IPS-11a (cell line): ENCODE measurements at regions not wholly inside any gene's neighbourhood (a gene's known extent, or its start where the extent isn't known, plus 50 kb on each side); places are given as distances from the start of the nearest gene placed in this dataset.
"Not testable (repeated sequence)": the region's sequence is repeated elsewhere in the genome, so short reads cannot be mapped to it uniquely, and the experiment has no call there.

Experiments
- H3K4me3 ChIP-seq: one replicate; pipeline ENCODE4 v1.5.1; 2013; ENCODE audit warnings: low read depth, low read length, control low read depth

DNA sequence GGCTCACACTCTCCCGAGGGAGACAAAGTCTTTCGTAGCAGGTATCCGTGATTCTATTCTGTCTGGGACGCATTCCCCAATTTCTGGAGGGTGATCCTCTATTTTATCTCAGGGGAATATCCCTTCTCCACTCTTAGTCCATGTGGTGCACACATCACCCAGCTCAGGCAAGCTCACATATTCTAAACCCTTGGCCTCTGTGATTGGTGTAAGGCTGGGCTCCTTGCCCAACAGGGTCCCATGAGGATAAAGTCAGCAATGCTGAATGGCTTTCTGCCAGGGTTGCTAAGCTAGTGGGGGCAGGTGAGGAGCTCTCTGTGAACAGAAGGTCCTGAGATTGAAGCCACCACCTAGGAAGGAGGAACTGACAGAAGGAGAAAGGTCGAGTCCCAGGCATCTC lies 137.2 kb downstream of the CDH26 start:
- no peak overlapping the region for H3K4me3 ChIP-seq

DNA sequence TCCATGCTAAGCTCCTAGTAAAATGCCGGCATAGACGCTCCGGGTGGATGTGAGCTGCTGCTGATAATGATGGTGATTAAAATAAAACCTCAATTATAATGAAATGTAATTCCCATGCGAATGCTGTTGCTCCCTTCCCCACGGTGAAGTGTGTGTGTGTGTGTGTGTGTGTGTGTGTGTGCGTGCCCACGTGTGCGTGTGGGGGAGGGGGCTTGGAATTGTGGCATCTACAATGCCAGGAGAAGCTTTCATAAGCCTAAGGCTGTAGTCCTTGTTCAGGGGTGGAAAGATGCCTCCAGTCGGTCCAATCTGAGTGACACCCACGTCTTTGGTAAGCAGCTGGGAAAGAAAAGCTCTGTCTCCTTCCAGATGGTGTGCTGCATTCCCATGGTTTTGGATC lies 137.9 kb downstream of the CDH26 start:
- H3K4me3 ChIP-seq, result no peak overlapping the region

DNA sequence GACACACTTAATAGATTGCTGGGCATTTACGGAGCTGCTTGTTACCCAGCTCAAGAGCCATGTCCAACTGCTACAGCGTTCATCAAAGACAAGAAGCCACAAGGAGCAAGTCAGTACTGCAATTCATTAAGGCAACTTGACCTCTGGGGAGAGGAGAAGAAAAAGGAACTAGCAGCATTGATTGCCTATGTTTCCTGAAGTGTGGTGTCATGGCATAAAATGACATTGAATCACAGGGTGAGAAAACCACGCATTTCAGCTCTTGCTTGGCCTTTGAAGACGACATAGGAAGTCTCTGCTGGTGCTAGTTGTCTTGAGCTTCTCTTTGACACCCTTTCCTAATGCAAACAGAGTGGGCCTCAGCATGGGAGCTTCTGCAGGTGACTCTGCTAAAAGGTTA lies 139.1 kb downstream of the CDH26 start:
- no peak overlapping the region for H3K4me3 ChIP-seq

DNA sequence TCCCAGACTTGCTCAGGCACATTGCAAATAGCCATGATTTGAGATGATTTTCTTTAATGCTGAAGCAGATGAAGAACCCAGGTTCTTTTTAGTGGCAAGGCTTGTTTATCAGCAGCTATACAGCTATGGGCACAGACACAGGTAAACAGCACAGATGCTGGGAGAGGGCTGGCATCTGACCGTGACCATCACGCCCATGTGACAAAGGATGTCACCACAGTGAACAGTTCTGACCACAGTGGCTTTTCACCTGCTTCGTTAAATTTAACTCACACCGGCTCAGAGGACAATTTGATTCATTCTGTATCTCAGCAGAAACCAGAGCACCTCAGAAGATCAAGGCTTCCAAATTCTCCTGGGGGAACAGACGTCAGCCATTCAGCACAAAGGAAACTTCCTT lies 142.6 kb downstream of the CDH26 start:
- no peak overlapping the region for H3K4me3 ChIP-seq

DNA sequence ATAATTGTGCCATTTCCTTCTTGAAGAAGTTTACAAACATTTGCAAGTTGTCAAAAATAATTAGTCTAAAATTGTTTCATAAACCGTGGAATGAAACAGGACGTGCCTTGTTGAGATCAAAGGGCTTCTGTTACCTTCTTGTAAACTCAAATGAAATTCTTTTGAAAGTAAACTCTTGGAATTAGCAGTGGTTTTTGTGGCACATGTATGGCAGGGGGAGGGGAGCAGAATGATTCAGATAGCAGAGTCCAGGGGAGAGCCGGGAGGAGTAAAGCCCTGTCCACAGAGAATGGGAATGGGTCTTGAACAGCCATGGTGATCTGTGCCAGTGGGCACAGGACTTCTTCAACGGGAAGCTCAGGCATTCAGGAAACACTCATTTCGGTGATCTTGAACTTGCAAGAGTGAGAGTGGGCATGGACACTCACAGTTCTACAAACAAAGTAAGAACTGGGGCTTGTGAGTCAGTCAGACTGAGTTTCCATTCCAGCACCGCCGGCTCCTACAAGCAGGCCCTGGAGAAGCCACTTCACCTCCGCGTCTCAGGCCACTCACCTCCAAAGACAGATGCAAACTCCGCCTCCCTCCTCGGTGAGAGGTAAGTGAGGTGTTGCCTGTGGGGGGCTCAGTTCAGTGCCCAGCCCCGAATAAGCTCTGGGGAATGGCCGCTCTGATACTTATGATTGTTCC lies 143.1 kb downstream of the CDH26 start:
- no peak overlapping the region for H3K4me3 ChIP-seq

DNA sequence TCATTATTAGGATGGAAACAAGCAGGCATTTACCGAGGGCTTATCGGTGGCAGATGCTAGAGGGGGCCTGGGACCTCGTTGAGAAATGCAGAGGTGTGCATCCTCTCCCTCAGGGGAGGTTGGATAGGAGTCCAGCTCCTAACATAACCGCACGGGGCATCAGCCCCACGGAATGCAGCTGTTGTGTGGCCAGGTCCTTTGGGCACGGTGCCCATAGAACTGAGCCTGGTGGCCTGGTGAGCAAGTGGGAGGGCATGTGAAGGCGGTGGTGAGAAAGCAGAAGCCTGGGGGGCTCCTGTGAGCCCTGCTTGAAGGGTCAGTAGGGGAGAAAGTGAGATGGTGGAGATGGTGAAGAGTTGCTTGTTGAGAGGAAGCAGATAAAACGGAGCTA lies 143.7 kb downstream of the CDH26 start:
- H3K4me3 ChIP-seq, result no peak overlapping the region

DNA sequence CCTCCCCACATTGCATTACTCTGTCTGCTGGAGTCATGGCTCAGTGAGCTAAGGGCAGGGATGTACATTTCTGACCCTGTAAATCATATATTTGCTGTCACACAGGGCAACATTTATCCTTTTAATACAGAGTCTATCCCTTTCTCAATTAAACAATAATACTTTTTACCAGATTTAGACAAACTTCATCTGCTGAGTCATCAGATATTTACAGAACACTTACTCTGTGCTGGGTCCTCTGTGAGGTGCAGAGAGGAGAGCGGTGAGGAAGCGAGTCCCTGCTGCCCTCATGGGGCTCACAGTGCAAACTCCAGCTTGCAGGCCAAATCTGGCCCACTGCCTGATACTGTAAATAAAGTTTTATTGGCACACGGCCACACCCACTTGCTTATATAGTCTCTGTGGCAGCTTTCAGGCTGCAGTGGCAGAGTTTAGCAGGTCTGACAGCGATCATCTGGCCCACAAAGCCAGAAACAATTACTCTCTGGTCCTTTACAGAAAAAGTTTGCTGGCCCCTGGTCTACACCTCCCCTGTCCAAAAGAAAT lies 144.5 kb downstream of the CDH26 start:
- no peak overlapping the region for H3K4me3 ChIP-seq

DNA sequence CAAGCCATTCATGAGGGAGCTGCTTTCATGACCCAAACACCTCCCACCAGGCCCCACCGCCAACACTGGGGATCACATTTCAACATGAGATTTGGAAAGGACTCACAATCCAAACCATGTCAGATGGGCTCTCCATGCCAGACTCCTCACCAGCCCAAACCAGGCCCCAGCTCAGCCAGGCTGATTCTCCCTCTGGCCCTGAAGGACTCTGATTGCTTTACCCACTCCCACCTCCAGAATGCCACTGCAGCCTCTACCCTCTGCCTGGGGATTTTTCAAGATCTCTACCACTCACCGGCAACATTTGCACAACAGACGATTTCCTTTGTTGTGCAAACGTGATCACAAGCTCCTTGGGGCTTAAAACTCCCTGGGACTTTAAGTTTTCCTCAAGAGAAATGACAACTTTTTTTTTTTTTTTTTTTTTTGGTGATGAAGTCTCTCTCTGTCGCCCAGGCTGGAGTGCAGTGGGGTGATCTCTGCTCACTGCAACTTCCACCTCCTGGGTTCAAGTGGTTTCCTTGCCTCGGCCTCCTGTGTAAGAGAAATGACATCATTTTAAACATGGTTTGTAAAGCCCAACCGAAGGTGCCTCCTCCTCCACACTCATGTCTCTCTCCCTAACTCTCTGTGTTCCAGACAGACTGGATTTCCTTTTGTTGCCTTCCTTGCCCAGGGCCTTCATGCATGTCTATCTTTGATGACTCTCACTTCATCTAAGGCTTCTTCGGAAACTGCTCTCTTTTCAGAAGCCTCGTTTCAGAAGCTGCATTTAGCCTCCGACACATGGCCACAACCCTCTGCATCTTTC lies 147.0 kb downstream of the CDH26 start:
- H3K4me3 ChIP-seq, result no peak overlapping the region

DNA sequence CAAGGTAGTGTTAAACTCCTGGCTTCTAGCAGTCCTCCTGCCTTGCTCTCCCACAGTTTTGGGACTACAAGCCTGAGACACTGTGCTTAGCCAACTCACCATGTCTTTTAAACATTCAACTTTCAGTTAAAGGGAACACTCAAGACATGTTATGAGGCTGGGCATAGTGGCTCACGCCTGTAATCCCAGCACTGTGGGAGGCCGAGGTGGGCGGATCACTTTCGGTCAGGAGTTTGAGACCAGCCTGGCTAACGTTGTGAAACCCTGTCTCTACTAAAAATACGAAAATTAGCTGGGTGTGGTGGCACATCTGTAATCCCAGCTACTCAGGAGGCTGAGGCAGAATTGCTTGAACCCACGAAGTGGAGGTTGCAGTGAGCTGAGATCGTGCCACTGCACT lies 148.0 kb downstream of the CDH26 start:
- H3K4me3 ChIP-seq, result not testable (repeated sequence)

DNA sequence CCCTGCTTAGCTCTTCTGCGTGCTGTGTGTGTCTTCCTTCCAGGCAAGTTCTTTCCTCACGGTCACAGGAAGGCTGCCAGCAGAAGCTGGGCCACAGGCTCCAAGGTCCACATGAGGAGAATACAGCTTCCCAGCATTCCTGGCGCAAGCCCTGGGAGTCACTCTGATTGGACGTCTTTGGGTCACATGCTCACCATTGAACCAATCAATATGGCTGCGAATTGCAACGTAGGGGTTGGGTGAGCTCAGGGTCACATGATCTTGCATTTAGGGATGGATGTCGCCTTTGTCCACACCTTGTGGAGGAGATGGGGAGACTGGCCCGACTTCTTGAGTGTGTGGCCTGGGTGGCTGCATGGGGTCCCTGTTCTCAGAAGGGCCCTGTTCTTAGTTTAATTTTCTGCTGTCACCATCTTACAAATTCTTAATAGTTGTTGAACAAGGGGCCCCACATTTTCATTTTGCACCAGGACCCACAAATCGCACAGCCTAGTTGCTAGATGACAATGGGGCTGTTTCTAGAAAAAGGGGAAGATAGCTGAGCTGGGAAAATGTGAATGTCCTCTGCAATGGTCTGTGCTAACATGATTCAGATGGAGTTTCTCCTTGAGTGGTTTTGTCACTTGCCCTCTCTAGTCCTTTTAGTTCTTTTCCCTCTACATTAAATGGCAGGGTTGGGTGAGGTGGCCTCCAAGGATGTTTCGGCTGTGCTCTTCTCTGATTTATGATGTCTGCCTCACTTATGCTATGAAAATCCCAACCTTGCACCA lies 149.6 kb downstream of the CDH26 start:
- no peak overlapping the region for H3K4me3 ChIP-seq

DNA sequence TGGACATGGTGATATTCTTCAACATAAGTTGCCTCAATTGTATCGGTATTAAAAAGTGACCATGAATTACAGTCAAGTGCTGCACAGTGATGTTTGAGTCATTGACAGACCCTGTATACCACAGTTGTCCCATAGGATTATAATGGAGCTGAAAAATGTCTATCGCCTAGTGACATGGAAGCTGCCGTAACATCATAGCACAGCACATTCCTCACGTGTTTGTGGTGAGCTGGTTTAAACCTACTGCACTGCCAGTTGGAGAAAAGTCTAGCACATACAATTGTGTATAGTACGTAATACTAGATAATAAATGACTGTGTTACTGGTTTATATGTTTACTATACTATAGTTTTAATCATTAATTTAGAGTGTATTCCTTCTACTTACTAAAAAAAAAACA lies 150.2 kb downstream of the CDH26 start:
- H3K4me3 ChIP-seq, result no peak overlapping the region

DNA sequence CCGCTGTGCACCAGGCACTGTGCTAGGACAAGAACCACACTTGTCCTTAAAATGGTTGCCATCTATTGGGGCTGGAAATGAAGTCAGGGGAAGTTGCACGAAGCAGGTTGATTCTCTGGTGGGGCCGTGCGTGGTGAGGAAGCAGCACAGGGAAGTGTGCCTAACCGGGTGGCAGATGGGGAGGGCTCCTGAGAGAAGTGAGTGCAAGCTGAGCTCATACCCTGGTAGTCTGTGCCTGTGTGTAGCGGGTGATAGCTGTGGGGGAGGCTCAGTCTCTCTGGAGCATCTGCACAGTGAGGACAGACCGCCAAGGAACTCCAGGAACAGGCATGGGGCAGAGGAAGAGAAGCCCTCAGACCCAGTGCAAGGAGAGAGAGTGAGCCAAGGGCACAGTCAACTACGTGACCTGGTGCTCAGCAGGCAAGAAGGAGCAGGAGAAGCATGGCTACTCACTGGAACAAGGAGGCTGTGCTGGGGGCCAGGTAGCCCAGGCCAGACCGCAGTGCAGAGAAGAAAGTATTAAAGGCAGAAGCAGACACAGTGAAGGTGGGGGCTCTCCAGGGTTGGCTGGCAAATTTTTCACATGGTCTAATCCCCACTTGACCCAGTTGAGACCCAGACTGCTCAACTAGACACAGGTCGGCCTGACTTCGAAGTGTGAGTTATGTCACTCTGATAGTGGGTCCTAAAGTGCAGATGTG lies 155.0 kb downstream of the CDH26 start:
- no peak overlapping the region for H3K4me3 ChIP-seq

DNA sequence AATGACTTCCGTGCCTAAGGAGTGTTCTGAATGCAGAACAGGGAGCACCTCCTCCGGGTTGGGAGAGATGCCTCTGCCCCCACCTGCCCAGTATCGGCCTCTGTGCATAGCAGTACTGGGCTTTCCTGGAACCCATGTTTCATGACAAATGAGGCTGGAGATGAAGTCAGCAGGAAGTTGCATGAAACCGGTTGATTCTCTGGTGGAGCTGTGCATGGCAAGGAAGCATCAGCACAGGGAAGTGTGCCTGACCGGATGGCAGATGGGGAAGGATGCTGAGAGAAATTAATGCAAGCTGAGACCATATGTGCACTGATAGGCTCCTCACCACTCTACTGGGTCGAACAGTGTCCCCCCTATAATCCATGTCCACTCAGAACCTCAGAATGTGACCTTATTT lies 155.5 kb downstream of the CDH26 start:
- no peak overlapping the region for H3K4me3 ChIP-seq

DNA sequence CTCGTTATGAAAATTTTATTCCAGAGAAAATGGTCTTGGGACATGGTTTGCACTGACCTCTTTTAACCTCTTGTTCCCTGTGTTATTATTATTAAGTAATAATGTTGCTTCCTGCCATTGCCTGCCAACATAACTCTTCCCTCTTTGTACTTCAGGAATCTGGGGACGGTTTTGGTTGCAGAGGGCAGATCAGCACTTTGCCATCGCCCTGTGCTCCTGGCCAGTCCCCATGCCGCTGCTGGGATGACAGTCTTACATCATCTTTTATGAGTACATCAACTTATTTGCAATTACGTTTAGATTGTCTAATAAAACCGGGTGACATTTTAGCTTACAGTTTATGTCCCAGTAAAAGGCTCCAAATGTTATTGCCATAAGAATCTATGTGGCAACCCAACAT lies 157.2 kb downstream of the CDH26 start:
- no peak overlapping the region for H3K4me3 ChIP-seq

DNA sequence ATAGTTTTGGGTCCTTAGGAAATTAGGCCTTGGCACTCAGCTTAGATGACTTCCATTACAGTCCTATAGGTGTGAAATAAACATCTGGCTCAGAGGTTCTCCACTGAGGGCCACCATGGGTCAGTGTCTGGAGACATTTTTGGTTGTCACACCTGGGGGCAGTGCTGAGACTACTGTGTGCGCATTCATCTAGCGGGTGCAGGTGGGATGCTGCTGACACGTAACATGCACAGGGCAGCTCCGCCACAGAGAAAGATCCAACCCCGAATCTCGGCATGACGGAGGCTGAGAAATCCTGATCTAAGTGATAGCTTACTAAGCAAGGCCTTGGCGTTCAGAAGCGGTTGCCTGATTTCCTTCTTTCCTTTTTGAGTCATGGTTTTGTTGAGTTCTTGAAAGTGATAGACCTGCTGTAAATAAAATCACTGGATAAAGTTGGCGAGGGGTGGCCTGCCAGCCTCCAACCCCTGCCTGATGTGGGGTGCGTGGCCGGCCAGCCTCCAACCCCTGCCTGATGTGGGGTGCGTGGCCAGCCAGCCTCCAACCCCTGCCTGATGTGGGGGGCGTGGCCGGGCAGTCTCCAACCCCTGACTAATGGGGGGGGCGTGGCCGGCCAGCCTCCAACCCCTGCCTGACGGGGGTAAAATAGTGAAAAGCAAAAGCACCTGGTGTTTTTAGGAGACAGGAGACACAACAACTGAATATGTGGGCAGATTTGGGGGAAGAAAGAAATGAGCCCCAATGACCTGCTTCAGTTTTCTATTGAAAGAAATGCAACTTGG lies 158.1 kb downstream of the CDH26 start:
- no peak overlapping the region for H3K4me3 ChIP-seq

DNA sequence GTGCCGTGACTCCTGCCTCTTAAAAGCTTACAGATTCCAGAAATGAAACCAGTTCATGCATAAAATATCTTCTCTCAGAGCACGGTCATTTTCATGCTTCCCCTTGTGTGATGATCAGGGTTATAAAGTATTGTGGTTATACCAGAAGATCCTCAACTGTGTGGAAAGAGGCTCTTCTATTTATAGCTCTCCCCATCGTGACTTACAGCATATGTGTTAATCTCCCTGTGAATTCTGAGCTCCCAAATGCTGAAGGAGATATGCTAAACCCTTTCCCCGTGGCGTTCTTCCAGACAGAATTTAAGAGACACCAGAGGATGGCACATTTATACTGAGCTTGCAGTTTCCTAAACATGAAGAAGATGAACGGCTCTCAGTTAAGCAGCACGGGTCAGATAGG lies 158.8 kb downstream of the CDH26 start:
- no peak overlapping the region for H3K4me3 ChIP-seq

DNA sequence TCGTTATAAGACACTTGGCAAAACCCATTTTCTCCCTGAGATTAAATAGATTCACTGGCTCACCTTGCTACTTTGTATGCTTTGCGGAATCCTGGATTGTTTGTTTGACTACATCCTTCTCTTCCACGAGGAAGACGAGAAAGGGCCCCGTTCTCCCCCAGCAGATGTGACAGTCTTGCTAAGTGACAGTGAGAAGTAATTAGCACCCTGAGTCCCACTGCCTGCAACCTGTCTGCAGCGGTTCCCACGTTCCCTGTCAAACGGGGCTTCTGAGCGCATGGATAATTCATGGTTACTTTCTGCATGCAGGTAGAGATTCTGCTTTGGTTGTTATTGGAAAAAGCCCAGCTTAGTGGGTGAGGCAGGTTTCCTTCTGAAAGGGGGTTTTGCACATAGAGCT lies 163.7 kb downstream of the CDH26 start:
- no peak overlapping the region for H3K4me3 ChIP-seq

DNA sequence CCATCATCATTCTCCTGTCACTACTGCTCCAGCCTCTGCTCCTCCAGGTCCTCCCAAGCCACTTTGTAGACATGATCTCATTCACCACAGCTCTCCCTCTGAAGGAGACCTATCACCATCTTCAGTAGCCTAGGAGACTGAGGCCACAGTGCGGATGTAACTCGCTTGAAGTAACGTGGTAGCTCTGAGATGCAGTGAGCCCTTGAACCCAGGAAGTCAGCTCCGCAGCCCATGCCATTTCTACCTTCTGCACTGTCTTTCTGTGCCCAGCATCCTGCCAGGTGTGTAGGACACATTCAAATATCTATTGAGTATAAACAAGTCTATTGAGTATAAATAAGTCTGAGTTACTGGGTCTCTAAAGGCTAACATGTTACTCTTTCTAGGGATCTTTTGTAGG lies 164.4 kb downstream of the CDH26 start:
- H3K4me3 ChIP-seq, result no peak overlapping the region

DNA sequence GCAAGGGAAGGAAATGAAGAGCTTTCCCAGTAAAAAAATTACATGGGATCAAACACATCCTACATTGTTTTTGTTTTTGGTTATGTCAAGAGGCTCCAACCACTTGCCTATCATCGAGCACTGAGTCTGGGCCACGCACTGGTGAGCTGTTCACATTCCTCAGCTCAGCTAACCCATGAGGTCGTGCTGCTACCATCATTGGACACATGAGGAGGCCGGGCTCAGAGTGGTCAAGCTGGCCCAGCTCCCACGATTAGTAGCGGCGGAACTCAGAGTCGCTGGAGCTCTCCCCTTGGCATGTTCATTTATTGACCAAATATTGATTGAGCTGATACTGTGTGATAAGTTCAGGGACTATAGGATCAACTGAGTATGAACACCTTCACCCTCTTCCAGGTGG lies 164.9 kb downstream of the CDH26 start:
- H3K4me3 ChIP-seq, result no peak overlapping the region

DNA sequence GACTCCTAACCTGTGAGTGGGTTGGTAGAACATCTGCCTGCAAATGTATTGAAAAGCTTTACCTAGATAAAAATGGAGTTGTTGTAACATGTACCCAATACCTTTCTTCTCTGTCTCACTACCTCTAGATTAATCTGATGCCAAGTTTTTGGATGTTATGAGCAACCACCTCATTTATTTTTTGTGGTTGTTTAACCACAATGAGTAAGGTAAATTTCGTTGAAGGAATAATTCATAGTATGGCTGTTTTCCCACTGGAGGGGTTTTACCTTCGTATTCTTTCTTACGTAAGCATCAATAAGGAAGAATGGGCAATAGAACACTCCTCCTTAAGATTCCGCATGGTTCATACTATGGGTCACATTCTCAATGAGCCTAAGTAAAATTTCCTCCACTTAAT lies 165.4 kb downstream of the CDH26 start:
- H3K4me3 ChIP-seq, result no peak overlapping the region
